ENCODE measurements at regions not wholly inside any gene's neighbourhood (a gene's known extent, or its start where the extent isn't known, plus 50 kb on each side); places are given as distances from the start of the nearest gene placed in this dataset.

- no peak overlapping the region for H2AK5ac ChIP-seq (ENCODE audit: insufficient read length, low read length)
Measured at GRCh38 chr11:31882951-31883392, 71.8 kb upstream of the PAX6 start.

More at GRCh38 chr11:31882951-31883392, 71.8 kb upstream of the PAX6 start:
- no peak overlapping the region for H3K4ac ChIP-seq (ENCODE audit: low read depth, low read length)
- no peak overlapping the region for H2BK12ac ChIP-seq (ENCODE audit: insufficient read length, low read depth, low read length)
- peaks cover 46 to 51% of the 10 kb centered on the region in 2 experiments for H3K4me1 Mint-ChIP-seq
- H3K9ac ChIP-seq (ENCODE audit: extremely low read depth, insufficient read length, low read length): no peak overlapping the region
- no peaks in the 10 kb centered on the region; the same call in 1 of the 2 replicates for H3K27me3 ChIP-seq (ENCODE audit: insufficient read depth, low read length)
- H4K8ac ChIP-seq (replicated peaks; ENCODE audit: insufficient read length, low read depth, low read length): no peak overlapping the region
- H3K4me3 Mint-ChIP-seq: no peak overlapping the region
- TF ChIP-seq CTCF (conservative IDR thresholded peaks at IDR 0.05): no peak
- no peaks in the 10 kb centered on the region for H3K79me1 ChIP-seq (ENCODE audit: insufficient read depth, low read depth, low read length, poor library complexity, severe bottlenecking)
- no CpG with 5 or more reads among the region's 5 CpGs for WGBS (ENCODE audit: extremely low coverage, insufficient read length, low lambda C conversion rate)
- peak overlapping the region in 2 of 3 experiments; percentile 22 to 44; a peak in 3 of 7 replicates for H3K27ac Mint-ChIP-seq
- no peak overlapping the region for H3K4me2 ChIP-seq (ENCODE audit: insufficient read depth, insufficient read length, low read length)
- H3K27me3 Mint-ChIP-seq (ENCODE audit: low read depth): peaks cover 11% of the 10 kb centered on the region
- no peak overlapping the region for H3K14ac ChIP-seq (ENCODE audit: insufficient read depth, low read length)
- H3K9me3 ChIP-seq (ENCODE audit: control insufficient read depth, low read depth, low read length): no peaks in the 10 kb centered on the region
- no peak overlapping the region for H3K56ac ChIP-seq (ENCODE audit: insufficient read length, low read depth, low read length)
- no peak overlapping the region for H2AFZ ChIP-seq (ENCODE audit: low read length)
- H3T11ph ChIP-seq (ENCODE audit: low read length): no peak overlapping the region
- H3K27ac ChIP-seq (ENCODE audit: insufficient read length, low read depth, low read length): no peak overlapping the region
- no peak overlapping the region for H3K23ac ChIP-seq (ENCODE audit: insufficient read length, low read depth, low read length)
- H2BK5ac ChIP-seq (ENCODE audit: insufficient read length, low read length): no peak overlapping the region
- 0 out of 7 replicates have a peak, but pooled peaks cover 0 to 2% (median 0%) of the 10 kb centered on the region in 3 experiments for H3K36me3 Mint-ChIP-seq (ENCODE audit: insufficient read depth in 1 of 3, low read depth in 3 of 3)
- H3K4me1 ChIP-seq (ENCODE audit: insufficient read depth, low read length): peaks cover 2% of the 10 kb centered on the region; the same call in 1 of the 2 replicates
- DNase-seq: peak; percentile 36
- no peak overlapping the region for H2BK20ac ChIP-seq (ENCODE audit: low read depth, low read length, poor library complexity, severe bottlenecking)
- H3K9me3 Mint-ChIP-seq: no peaks in the 10 kb centered on the region; a peak in 1 of 5 replicates
- no peak overlapping the region for H2BK15ac ChIP-seq (ENCODE audit: low read depth, low read length)
- H4K5ac ChIP-seq (ENCODE audit: insufficient read length, low read depth, low read length): no peak overlapping the region
- no peak overlapping the region for H3K18ac ChIP-seq (ENCODE audit: insufficient read length, low read depth, low read length)
- no peak overlapping the region for H4K91ac ChIP-seq (ENCODE audit: insufficient read length, low read depth, low read length)
- no peak overlapping the region for H2BK120ac ChIP-seq (ENCODE audit: low read depth, low read length, poor library complexity, severe bottlenecking)
- no peaks in the 10 kb centered on the region for H4K20me1 ChIP-seq (ENCODE audit: control insufficient read depth, insufficient read depth, insufficient read length)
- H3K79me2 ChIP-seq (ENCODE audit: insufficient read depth, low read length): no peaks in the 10 kb centered on the region
- no peaks in the 10 kb centered on the region for H3K23me2 ChIP-seq (ENCODE audit: insufficient read length, low read depth, low read length, poor library complexity, severe bottlenecking)
